Smooth muscle cell (in vitro differentiated cells): ENCODE measurements at regions not wholly inside any gene's neighbourhood (a gene's known extent, or its start where the extent isn't known, plus 50 kb on each side); places are given as distances from the start of the nearest gene placed in this dataset.

Experiments used
- DNase-seq: peaks from one replicate; lab custom pipeline; 2025; ENCODE audit not compliant: unreplicated experiment; lab: John Stamatoyannopoulos, UW
- H2AFZ ChIP-seq: fragments of 200-600 bp; sonication (generic); 2 replicates; pipeline ENCODE4 v1.6.0; 2016; ENCODE audit warnings: antibody characterized with exemption, low read depth, mild to moderate bottlenecking
- H3F3A ChIP-seq: fragments of 200-600 bp; sonication (generic); 2 replicates; pipeline ENCODE4 v1.6.0; 2017; ENCODE audit warnings: antibody characterized with exemption, low read depth
- H3K27ac ChIP-seq: fragments of 200-600 bp; sonication (generic); 2 replicates; pipeline ENCODE4 v1.5.1; 2016; ENCODE audit warnings: low read depth, mild to moderate bottlenecking
- H3K27me3 ChIP-seq: fragments of 200-600 bp; sonication (generic); 2 replicates; pipeline ENCODE4 v1.6.1; 2016; ENCODE audit warnings: low read depth, mild to moderate bottlenecking
- H3K36me3 ChIP-seq: fragments of 200-600 bp; sonication (generic); 2 replicates; pipeline ENCODE4 v1.5.1; 2016; ENCODE audit warnings: low read depth
- H3K4me1 ChIP-seq: fragments of 200-600 bp; sonication (generic); 2 replicates; pipeline ENCODE4 v1.5.1; 2016; ENCODE audit warnings: low read depth
- H3K4me2 ChIP-seq: fragments of 200-600 bp; sonication (generic); 2 replicates; pipeline ENCODE4 v1.6.0; 2016; ENCODE audit warnings: mild to moderate bottlenecking
- H3K4me3 ChIP-seq: fragments of 200-600 bp; sonication (generic); 2 replicates; pipeline ENCODE4 v1.5.1; 2016; ENCODE audit warnings: mild to moderate bottlenecking
- H3K79me2 ChIP-seq: fragments of 200-600 bp; sonication (generic); 2 replicates; pipeline ENCODE4 v1.6.0; 2016; ENCODE audit warnings: low read depth, mild to moderate bottlenecking
- H3K9ac ChIP-seq: fragments of 200-600 bp; sonication (generic); 2 replicates; pipeline ENCODE4 v1.6.0; 2016; ENCODE audit warnings: low read depth
- H3K9me3 ChIP-seq: fragments of 200-600 bp; sonication (generic); replicated peaks from 2 replicates; pipeline ENCODE4 v1.5.1; 2016; ENCODE audit warnings: low read depth
- H4K20me1 ChIP-seq: fragments of 200-600 bp; sonication (generic); 2 replicates; pipeline ENCODE4 v1.6.0; 2016; ENCODE audit warnings: low read depth
- CTCF ChIP-seq: fragments of 200-600 bp; sonication (generic); IDR thresholded peaks from 2 replicates; pipeline ENCODE4 v1.5.1; 2017; ENCODE audit warnings: borderline replicate concordance, mild to moderate bottlenecking, antibody characterized with exemption; ENCODE audit not compliant: insufficient read depth, poor library complexity, severe bottlenecking
- WGBS: methylation state at CpG from one replicate; pipeline ENCODE4 v1.1.7; 2016; ENCODE audit warnings: low lambda C conversion rate; 5-methylcytosine and 5-hydroxymethylcytosine counted together

GRCh38 chr4:22587253-22587652 is 71.4 kb upstream of the ADGRA3 start:
- Histone ChIP-seq H3K27ac (no peak overlapping the region), H3K4me2 (no peak overlapping the region), H3K9me3 (no peaks in the 10 kb centered on the region), H4K20me1 (no peaks in the 10 kb centered on the region), H3K4me3 (no peak overlapping the region), H2AFZ (no peak overlapping the region), H3K9ac (no peak overlapping the region), H3F3A (no peaks in the 10 kb centered on the region), H3K27me3 (no peaks in the 10 kb centered on the region), H3K36me3 (no peaks in the 10 kb centered on the region), H3K4me1 (no peaks in the 10 kb centered on the region), H3K79me2 (no peaks in the 10 kb centered on the region)
- 83% methylated on average over 7 of the region's 7 CpGs for WGBS
- no peak for DNase-seq
- TF ChIP-seq CTCF: no peak

- WGBS: 92% methylated on average over 10 of the region's 10 CpGs
- no peak overlapping the region for H3K9ac ChIP-seq
- no peaks in the 10 kb centered on the region for H3F3A ChIP-seq
- H3K27ac ChIP-seq: no peak overlapping the region
- no peak for DNase-seq
- no peak overlapping the region for H3K4me2 ChIP-seq
- H3K4me1 ChIP-seq: no peaks in the 10 kb centered on the region
- H4K20me1 ChIP-seq: no peaks in the 10 kb centered on the region
- H3K27me3 ChIP-seq: no peaks in the 10 kb centered on the region
- no peaks in the 10 kb centered on the region for H3K79me2 ChIP-seq
- H3K36me3 ChIP-seq: no peaks in the 10 kb centered on the region
- no peak overlapping the region for H3K4me3 ChIP-seq
- no peak overlapping the region for H2AFZ ChIP-seq
- no peaks in the 10 kb centered on the region for H3K9me3 ChIP-seq
- no peak for TF ChIP-seq CTCF
Observed at GRCh38 chr4:22593933-22594332, 78.1 kb upstream of the ADGRA3 start.

GRCh38 chr4:22595684-22596083 is 79.8 kb upstream of the ADGRA3 start:
- DNase-seq: no peak
- H3K79me2 ChIP-seq: no peaks in the 10 kb centered on the region
- 23% methylated on average over 3 of the region's 3 CpGs for WGBS
- H3K4me1 ChIP-seq: no peaks in the 10 kb centered on the region
- H3K4me2 ChIP-seq: no peak overlapping the region
- no peaks in the 10 kb centered on the region for H4K20me1 ChIP-seq
- no peak overlapping the region for H3K27ac ChIP-seq
- no peak overlapping the region for H3K4me3 ChIP-seq
- TF ChIP-seq CTCF: no peak
- H3K36me3 ChIP-seq: no peaks in the 10 kb centered on the region
- no peaks in the 10 kb centered on the region for H3K9me3 ChIP-seq
- H2AFZ ChIP-seq: no peak overlapping the region
- H3F3A ChIP-seq: no peaks in the 10 kb centered on the region
- no peak overlapping the region for H3K9ac ChIP-seq
- no peaks in the 10 kb centered on the region for H3K27me3 ChIP-seq

GRCh38 chr4:22596409-22596808 is 80.5 kb upstream of the ADGRA3 start:
- Histone ChIP-seq H3K36me3 (no peaks in the 10 kb centered on the region), H4K20me1 (no peaks in the 10 kb centered on the region), H3K27me3 (no peaks in the 10 kb centered on the region), H3K4me1 (no peaks in the 10 kb centered on the region), H3K27ac (no peak overlapping the region), H3K4me2 (no peak overlapping the region), H2AFZ (no peak overlapping the region), H3K4me3 (no peak overlapping the region), H3K9ac (no peak overlapping the region), H3F3A (no peaks in the 10 kb centered on the region), H3K9me3 (no peaks in the 10 kb centered on the region), H3K79me2 (no peaks in the 10 kb centered on the region)
- WGBS: 90% methylated on average over 2 of the region's 2 CpGs
- no peak for DNase-seq
- TF ChIP-seq CTCF: no peak
